ENCODE measurements at regions not wholly inside any gene's neighbourhood (a gene's known extent, or its start where the extent isn't known, plus 50 kb on each side); places are given as distances from the start of the nearest gene placed in this dataset.
A peak's percentile ranks its signal among the peaks of the same experiment; 100 is the strongest.

- no peak for TF ChIP-seq SNAPC4 (CRISPR knock-in tag; IDR thresholded peaks at IDR 0.05)
- TF ChIP-seq GABPB1 (CRISPR knock-in tag; IDR thresholded peaks at IDR 0.05) = 0 out of 2 replicates have a peak, but pooled peaks have one; percentile 14
- TF ChIP-seq GFI1 (CRISPR knock-in tag; IDR thresholded peaks at IDR 0.05; ENCODE audit: borderline replicate concordance) = peak; percentile 96
- no peak for TF ChIP-seq POGK (CRISPR knock-in tag; conservative IDR thresholded peaks at IDR 0.05)
- TF ChIP-seq PHF20 (CRISPR knock-in tag; IDR thresholded peaks at IDR 0.05) = no peak
- TF ChIP-seq MEIS1 (CRISPR knock-in tag; IDR thresholded peaks at IDR 0.05; ENCODE audit: borderline replicate concordance) = no peak
- no peak for TF ChIP-seq ZNF33A (CRISPR knock-in tag; IDR thresholded peaks at IDR 0.05; ENCODE audit: borderline replicate concordance)
- peak; percentile 55; the same call in 1 of the 2 replicates for TF ChIP-seq HNF1B (CRISPR knock-in tag; IDR thresholded peaks at IDR 0.05)
- peak; percentile 81 for TF ChIP-seq RARA (CRISPR knock-in tag; IDR thresholded peaks at IDR 0.05)
- 0 out of 2 replicates have a peak, but pooled peaks have one; percentile 35 for TF ChIP-seq ATF3 (CRISPR knock-in tag; IDR thresholded peaks at IDR 0.05)
- TF ChIP-seq ETV5 (CRISPR knock-in tag; IDR thresholded peaks at IDR 0.05; ENCODE audit: borderline replicate concordance) = peak; percentile 30; the same call in 1 of the 2 replicates
- TF ChIP-seq ZNF552 (CRISPR knock-in tag; IDR thresholded peaks at IDR 0.05; ENCODE audit: borderline replicate concordance) = no peak
- peak; percentile 48; the same call in 1 of the 2 replicates for TF ChIP-seq TBX3 (IDR thresholded peaks at IDR 0.05; ENCODE audit: borderline replicate concordance)
- TF ChIP-seq HDAC6 (IDR thresholded peaks at IDR 0.05; ENCODE audit: low read depth, low read length) = no peak
- TF ChIP-seq TFAP4 (IDR thresholded peaks at IDR 0.05; ENCODE audit: borderline replicate concordance, low read depth) = no peak
- peak; percentile 75 for TF ChIP-seq CEBPG (CRISPR knock-in tag; IDR thresholded peaks at IDR 0.05)
- TF ChIP-seq ZNF224 (CRISPR knock-in tag; IDR thresholded peaks at IDR 0.05) = no peak
- no peak for TF ChIP-seq CENPX (CRISPR knock-in tag; IDR thresholded peaks at IDR 0.05)
- TF ChIP-seq AHR (CRISPR knock-in tag; IDR thresholded peaks at IDR 0.05) = no peak
- no peak for TF ChIP-seq TEF (CRISPR knock-in tag; IDR thresholded peaks at IDR 0.05)
Observed at GRCh38 chr16:48076455-48077012, 79.3 kb downstream of the ABCC12 start (continued).
